ENCODE measurements at regions not wholly inside any gene's neighbourhood (a gene's known extent, or its start where the extent isn't known, plus 50 kb on each side); places are given as distances from the start of the nearest gene placed in this dataset.

- H3K4me1 Mint-ChIP-seq: peaks cover 22% of the 10 kb centered on the region
- Histone ChIP-seq H4K20me1 (replicated peaks; ENCODE audit: insufficient read depth) (no peaks in the 10 kb centered on the region), H3K4me3 (no peak overlapping the region), H3K4me2 (no peak overlapping the region), H3K36me3 (ENCODE audit: insufficient read depth) (no peaks in the 10 kb centered on the region), H3K9me2 (ENCODE audit: insufficient read depth) (no peaks in the 10 kb centered on the region), H3K27me3 (ENCODE audit: insufficient read depth) (no peaks in the 10 kb centered on the region), H3F3A (replicated peaks; ENCODE audit: low read depth) (no peaks in the 10 kb centered on the region), H3K27ac (ENCODE audit: low read depth) (no peak overlapping the region), H2AFZ (no peak overlapping the region), H3K79me2 (replicated peaks; ENCODE audit: insufficient read depth) (no peaks in the 10 kb centered on the region), H3K4me1 (ENCODE audit: insufficient read depth) (peaks cover 29% of the 10 kb centered on the region)
- H3K27me3 Mint-ChIP-seq (ENCODE audit: insufficient read depth, low read depth, poor library complexity): no peaks in the 10 kb centered on the region
- TF ChIP-seq CTCF (conservative IDR thresholded peaks at IDR 0.05; ENCODE audit: low read depth in 2 of 2): peak; percentile 57 to 72
- no peak for TF ChIP-seq NANOG (IDR thresholded peaks at IDR 0.05; ENCODE audit: borderline replicate concordance)
- H3K9me3 Mint-ChIP-seq: no peaks in the 10 kb centered on the region
- H3K36me3 Mint-ChIP-seq (ENCODE audit: low read depth): no peaks in the 10 kb centered on the region
- H3K4me3 Mint-ChIP-seq: no peak overlapping the region
- ATAC-seq (peak; percentile 66), DNase-seq (ENCODE audit: low spot score) (peak; percentile 61)
- no peak overlapping the region for H3K27ac Mint-ChIP-seq
Observed at GRCh38 chr14:41299924-41300323, 306.8 kb upstream of the LRFN5 start.

- Histone ChIP-seq H3K79me2 (replicated peaks; ENCODE audit: insufficient read depth) (no peaks in the 10 kb centered on the region), H3K27me3 (ENCODE audit: insufficient read depth) (no peaks in the 10 kb centered on the region), H3K9me2 (ENCODE audit: insufficient read depth) (no peaks in the 10 kb centered on the region), H3F3A (replicated peaks; ENCODE audit: low read depth) (no peaks in the 10 kb centered on the region), H3K4me2 (no peak overlapping the region), H2AFZ (no peak overlapping the region), H3K4me1 (ENCODE audit: insufficient read depth) (peaks cover 29% of the 10 kb centered on the region), H3K36me3 (ENCODE audit: insufficient read depth) (no peaks in the 10 kb centered on the region), H3K27ac (ENCODE audit: low read depth) (no peak overlapping the region), H4K20me1 (replicated peaks; ENCODE audit: insufficient read depth) (no peaks in the 10 kb centered on the region), H3K4me3 (no peak overlapping the region)
- no peak overlapping the region for H3K4me3 Mint-ChIP-seq
- DNase-seq (ENCODE audit: low spot score): no peak
- H3K27ac Mint-ChIP-seq: no peak overlapping the region
- TF ChIP-seq ZNF114 (CRISPR knock-in tag; IDR thresholded peaks at IDR 0.05) (no peak), JUNB (IDR thresholded peaks at IDR 0.05; ENCODE audit: unreplicated experiment) (no peak), POLR2AphosphoS5 (IDR thresholded peaks at IDR 0.05; ENCODE audit: low read depth) (no peak), EZH2 (IDR thresholded peaks at IDR 0.05; ENCODE audit: low read depth, unreplicated experiment) (no peak), CTCF (conservative IDR thresholded peaks at IDR 0.05; ENCODE audit: low read depth in 2 of 2) (no peak), ETS1 (IDR thresholded peaks at IDR 0.05) (no peak)
- H3K4me1 Mint-ChIP-seq: peaks cover 22% of the 10 kb centered on the region
- ATAC-seq: no peak
- H3K36me3 Mint-ChIP-seq (ENCODE audit: low read depth): no peaks in the 10 kb centered on the region
- H3K27me3 Mint-ChIP-seq (ENCODE audit: insufficient read depth, low read depth, poor library complexity): no peaks in the 10 kb centered on the region
- H3K9me3 Mint-ChIP-seq: no peaks in the 10 kb centered on the region
Observed at GRCh38 chr14:41298328-41298690, 308.4 kb upstream of the LRFN5 start.

Measured in GM23338 (cell line).